ENCODE measurements at regions not wholly inside any gene's neighbourhood (a gene's known extent, or its start where the extent isn't known, plus 50 kb on each side); places are given as distances from the start of the nearest gene placed in this dataset.

DNA sequence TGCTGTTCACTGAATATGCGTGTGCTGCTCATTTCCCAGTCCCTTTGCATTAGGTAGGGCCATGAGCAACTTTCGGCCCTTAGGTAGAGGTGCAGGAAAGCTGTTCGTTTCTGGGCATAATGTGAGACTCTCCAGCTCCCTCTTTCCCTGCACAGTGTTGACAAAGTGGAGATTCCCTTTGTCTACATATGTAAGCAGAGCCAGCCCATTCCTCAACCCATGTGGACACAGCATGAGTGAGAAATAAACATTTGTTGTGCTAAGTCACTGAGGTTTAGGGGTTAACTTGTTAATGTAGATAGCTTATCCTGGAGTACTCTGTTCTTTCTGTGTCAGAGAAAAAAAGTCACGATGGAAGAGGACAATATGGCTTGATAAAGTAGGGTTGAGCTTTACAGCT is 343.8 kb downstream of the PSAT1 start:
- H3K23me2 ChIP-seq (ENCODE audit: low read depth, low read length) = no peaks in the 10 kb centered on the region
- H2BK5ac ChIP-seq (ENCODE audit: low read depth, low read length) = no peak overlapping the region
- H3K9ac ChIP-seq (replicated peaks in 1 of 4; ENCODE audit: extremely low read depth in 1 of 4, low read depth in 3 of 4, low read length in 3 of 4) = no peak overlapping the region
- H3K4me2 ChIP-seq (ENCODE audit: insufficient read depth in 1 of 2, low read depth in 2 of 2, low read length in 2 of 2) = peak overlapping the region in 1 of 2 experiments; percentile 14; a peak in 1 of 4 replicates
- H2AK5ac ChIP-seq (ENCODE audit: low read depth, low read length) = no peak overlapping the region
- no peaks in the 10 kb centered on the region for H4K20me1 ChIP-seq (replicated peaks in 1 of 2; ENCODE audit: control insufficient read depth in 1 of 2, insufficient read depth in 2 of 2, low read length in 2 of 2)
- H4K91ac ChIP-seq (replicated peaks; ENCODE audit: insufficient read length, low read length) = no peak overlapping the region
- no peak overlapping the region for H3K56ac ChIP-seq (replicated peaks; ENCODE audit: insufficient read length, low read depth, low read length)
- no peak overlapping the region for H2BK20ac ChIP-seq (ENCODE audit: low read length)
- H3K18ac ChIP-seq (ENCODE audit: extremely low read depth, low read length) = no peak overlapping the region
- H3K23ac ChIP-seq (ENCODE audit: insufficient read length) = no peak overlapping the region
- H3K14ac ChIP-seq (ENCODE audit: insufficient read length) = no peak overlapping the region
- no peak overlapping the region for H2BK120ac ChIP-seq (replicated peaks; ENCODE audit: low read depth, low read length)
- peak overlapping the region; percentile 30; the same call in 1 of the 2 replicates for H2AFZ ChIP-seq (ENCODE audit: low read length)
- no peak overlapping the region for H3K27ac ChIP-seq (ENCODE audit: low read depth, low read length)
- no peaks in the 10 kb centered on the region for H3K79me1 ChIP-seq (ENCODE audit: low read depth, low read length)
- H3K36me3 ChIP-seq (ENCODE audit: control insufficient read depth in 2 of 4, insufficient read depth in 4 of 4, low read length in 3 of 4) = no peaks in the 10 kb centered on the region
- DNase-seq (ENCODE audit: low read depth in 1 of 2, low spot score in 2 of 2) (no peak), FAIRE-seq (peak; percentile 24)
- H3K4me3 ChIP-seq (ENCODE audit: extremely low read depth in 1 of 4, insufficient read depth in 2 of 4, low read depth in 3 of 4, low read length in 4 of 4) = no peak overlapping the region
- no peak overlapping the region for H2BK15ac ChIP-seq (ENCODE audit: low read length)
- H3K4me1 ChIP-seq (replicated peaks in 1 of 4; ENCODE audit: control insufficient read depth in 3 of 4, insufficient read depth in 4 of 4, low read length in 3 of 4) = peaks cover 0 to 8% (median 3%) of the 10 kb centered on the region in 4 experiments; a peak in 6 of 7 replicates
- no peaks in the 10 kb centered on the region for H3K79me2 ChIP-seq (ENCODE audit: control insufficient read depth in 1 of 2, insufficient read depth in 2 of 2, low read length in 2 of 2)
- H3K27me3 ChIP-seq (replicated peaks in 1 of 4; ENCODE audit: control insufficient read depth in 3 of 4, extremely low read depth in 1 of 4, insufficient read depth in 3 of 4, low read length in 3 of 4) = no peaks in the 10 kb centered on the region
- ChIA-PET POLR2A (ENCODE audit: partially characterized antibody) (interaction anchor here (0.6 kb wide), 1 partner anchor 16 kb away, joined by 5 read pairs; no protein-coding TSS in a partner anchor), CTCF (ENCODE audit: partially characterized antibody) (interaction anchor here (0.9 to 1.4 kb wide), 4 partner anchors 10 to 181 kb away, joined by 3 read pairs; no protein-coding TSS in a partner anchor)
- no peaks in the 10 kb centered on the region for H3K9me3 ChIP-seq (ENCODE audit: insufficient read depth in 2 of 2, low read depth in 1 of 2, low read length in 1 of 2)
- no peak overlapping the region for H3K4ac ChIP-seq (replicated peaks; ENCODE audit: insufficient read length, low read depth, low read length)
- WGBS, 2 experiments (ENCODE audit: extremely low coverage in 1 of 2, insufficient coverage in 1 of 2, insufficient read length in 1 of 2, insufficient replicate concordance in 2 of 2, low coverage in 1 of 2, low lambda C conversion rate in 2 of 2, missing lambda C conversion rate in 1 of 2) = 79% methylated on average over 4 of the region's 4 CpGs; no CpG with 5 or more reads in 1 of the 2 experiments
- H2BK12ac ChIP-seq (ENCODE audit: low read depth, low read length) = no peak overlapping the region
- no peak overlapping the region for H4K5ac ChIP-seq (ENCODE audit: insufficient read length, low read depth, low read length)
- H4K8ac ChIP-seq (ENCODE audit: extremely low read depth, insufficient read depth, low read length) = no peak overlapping the region
- TF ChIP-seq PHF8 (conservative IDR thresholded peaks at IDR 0.05; ENCODE audit: low read depth, low read length) (no peak), CBX5 (IDR thresholded peaks at IDR 0.05; ENCODE audit: low read depth, low read length) (no peak), GABPA (IDR thresholded peaks at IDR 0.05; ENCODE audit: borderline replicate concordance, insufficient read depth, low read length) (no peak), RBBP5 (IDR thresholded peaks at IDR 0.05; ENCODE audit: borderline replicate concordance, low read depth, low read length) (no peak), BACH1 (IDR thresholded peaks at IDR 0.05; ENCODE audit: low read length) (no peak), SAP30 (IDR thresholded peaks at IDR 0.05; ENCODE audit: insufficient read depth, insufficient replicate concordance, low read length) (no peak), KDM1A (IDR thresholded peaks at IDR 0.05; ENCODE audit: borderline replicate concordance, low read length) (no peak), GTF2F1 (IDR thresholded peaks at IDR 0.05; ENCODE audit: borderline replicate concordance, low read depth, low read length) (no peak)
- TF ChIP-seq, protein P1, sequence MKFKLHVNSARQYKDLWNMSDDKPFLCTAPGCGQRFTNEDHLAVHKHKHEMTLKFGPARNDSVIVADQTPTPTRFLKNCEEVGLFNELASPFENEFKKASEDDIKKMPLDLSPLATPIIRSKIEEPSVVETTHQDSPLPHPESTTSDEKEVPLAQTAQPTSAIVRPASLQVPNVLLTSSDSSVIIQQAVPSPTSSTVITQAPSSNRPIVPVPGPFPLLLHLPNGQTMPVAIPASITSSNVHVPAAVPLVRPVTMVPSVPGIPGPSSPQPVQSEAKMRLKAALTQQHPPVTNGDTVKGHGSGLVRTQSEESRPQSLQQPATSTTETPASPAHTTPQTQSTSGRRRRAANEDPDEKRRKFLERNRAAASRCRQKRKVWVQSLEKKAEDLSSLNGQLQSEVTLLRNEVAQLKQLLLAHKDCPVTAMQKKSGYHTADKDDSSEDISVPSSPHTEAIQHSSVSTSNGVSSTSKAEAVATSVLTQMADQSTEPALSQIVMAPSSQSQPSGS (IDR thresholded peaks at IDR 0.05; ENCODE audit: low read length) = no peak
- TF ChIP-seq, protein P2, sequence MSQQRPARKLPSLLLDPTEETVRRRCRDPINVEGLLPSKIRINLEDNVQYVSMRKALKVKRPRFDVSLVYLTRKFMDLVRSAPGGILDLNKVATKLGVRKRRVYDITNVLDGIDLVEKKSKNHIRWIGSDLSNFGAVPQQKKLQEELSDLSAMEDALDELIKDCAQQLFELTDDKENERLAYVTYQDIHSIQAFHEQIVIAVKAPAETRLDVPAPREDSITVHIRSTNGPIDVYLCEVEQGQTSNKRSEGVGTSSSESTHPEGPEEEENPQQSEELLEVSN (IDR thresholded peaks at IDR 0.05) = no peak
- TF ChIP-seq, protein P3, sequence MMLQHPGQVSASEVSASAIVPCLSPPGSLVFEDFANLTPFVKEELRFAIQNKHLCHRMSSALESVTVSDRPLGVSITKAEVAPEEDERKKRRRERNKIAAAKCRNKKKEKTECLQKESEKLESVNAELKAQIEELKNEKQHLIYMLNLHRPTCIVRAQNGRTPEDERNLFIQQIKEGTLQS (IDR thresholded peaks at IDR 0.05; ENCODE audit: insufficient read depth, low read depth, low read length) = no peak
